Kidney (tissue), 13 donors: ENCODE measurements at regions not wholly inside any gene's neighbourhood (a gene's known extent, or its start where the extent isn't known, plus 50 kb on each side); places are given as distances from the start of the nearest gene placed in this dataset.

ENCODE experiments used
- DNase-seq, 5 donors: peaks; one replicate each; pipeline ENCODE4 v3.0.0-alpha.2; 2013 to 2020
- FAIRE-seq: peaks from 2 replicates; lab custom pipeline; 2012; peaks lifted over from hg19 to GRCh38; lab: Jason Lieb, UNC
- H3K27ac ChIP-seq, 2 donors: one replicate each; pipeline ENCODE4 v1.7.0; 2013; ENCODE audit warnings: low read depth in 2 of 2, low read length in 2 of 2, inconsistent platforms in 1 of 2
- H3K27me3 ChIP-seq: one replicate; pipeline ENCODE4 v1.7.1; 2013; ENCODE audit warnings: low read length, inconsistent platforms; ENCODE audit not compliant: control insufficient read depth, insufficient read depth
- H3K36me3 ChIP-seq, 3 donors: one replicate each; pipeline versions ENCODE4 v1.7.0 to v1.7.1; 2013; ENCODE audit warnings: low read length in 3 of 3, control low read depth in 1 of 3, inconsistent platforms in 1 of 3; ENCODE audit not compliant: insufficient read depth in 3 of 3, control insufficient read depth in 2 of 3
- H3K4me1 ChIP-seq, 3 donors: one replicate each; pipeline versions ENCODE4 v1.7.0 to v1.7.1; 2013; ENCODE audit warnings: low read length in 3 of 3, inconsistent platforms in 1 of 3, low read depth in 1 of 3; ENCODE audit not compliant: control insufficient read depth in 2 of 3, insufficient read depth in 2 of 3
- H3K4me3 ChIP-seq, 3 donors: one replicate each; pipeline versions ENCODE4 v1.7.0 to v1.8.1; 2013; ENCODE audit warnings: low read length in 3 of 3, control low read depth in 1 of 3, inconsistent platforms in 1 of 3
- H3K9ac ChIP-seq, 3 donors: one replicate each; pipeline versions ENCODE4 v1.7.0 to v1.7.1; 2013; ENCODE audit warnings: low read length in 3 of 3, control low read depth in 1 of 3, inconsistent platforms in 1 of 3
- H3K9me3 ChIP-seq, 3 donors: one replicate each; pipeline versions ENCODE4 v1.7.0 to v1.7.1; 2013; ENCODE audit warnings: low read length in 3 of 3, control low read depth in 1 of 3, inconsistent platforms in 1 of 3; ENCODE audit not compliant: control insufficient read depth in 2 of 3, insufficient read depth in 1 of 3
- intact Hi-C: fragments of 100-400 bp; cut with DNase I; formaldehyde crosslinking; loops from one replicate; pipeline ENCODE4 v1.11.1; 2022
- TF ChIP-seq, protein P1 (sequence below): IDR thresholded peaks from 3 replicates; pipeline ENCODE4 v1.5.1; 2012; ENCODE audit warnings: mild to moderate bottlenecking, moderate library complexity, borderline replicate concordance; ENCODE audit not compliant: insufficient read depth; ENCODE audit errors: extremely low read depth
- donor health status: control.
- donor health status: control.
- donor health status: control.
- donor health status: control.
- donor health status: control.
- donor health status: DM: yes; HTN: yes; CAD: no.
- donor health status: Normal renal cell carcinoma (clear cell type).

DNA sequence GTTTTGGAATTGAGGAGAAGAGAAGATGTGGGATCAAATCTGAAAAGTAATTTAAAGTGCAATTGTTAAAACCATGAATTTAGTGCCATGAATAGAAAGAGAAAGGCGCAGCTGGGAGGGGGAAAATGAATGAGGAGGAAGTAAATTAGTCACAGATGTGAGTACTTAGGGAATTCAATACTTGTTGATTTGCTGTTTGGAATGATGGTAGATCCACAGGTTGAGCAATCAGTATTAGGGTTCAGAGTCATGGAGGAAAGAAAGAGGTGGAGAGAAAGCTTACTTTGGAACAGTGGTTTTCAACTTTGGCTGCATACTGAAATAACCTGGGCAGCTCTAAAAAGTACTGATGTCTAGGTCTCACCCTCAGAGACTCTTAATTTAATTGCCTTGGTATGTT lies 229.7 kb upstream of the ASCC3 start:
- Histone ChIP-seq H3K9ac (no peak overlapping the region), H3K27ac (no peak overlapping the region), H3K4me3 (no peak overlapping the region), H3K9me3 (no peaks in the 10 kb centered on the region), H3K36me3 (no peaks in the 10 kb centered on the region), H3K4me1 (no peaks in the 10 kb centered on the region), H3K27me3 (no peaks in the 10 kb centered on the region)
- DNase-seq: no peak
- TF ChIP-seq, protein P1, sequence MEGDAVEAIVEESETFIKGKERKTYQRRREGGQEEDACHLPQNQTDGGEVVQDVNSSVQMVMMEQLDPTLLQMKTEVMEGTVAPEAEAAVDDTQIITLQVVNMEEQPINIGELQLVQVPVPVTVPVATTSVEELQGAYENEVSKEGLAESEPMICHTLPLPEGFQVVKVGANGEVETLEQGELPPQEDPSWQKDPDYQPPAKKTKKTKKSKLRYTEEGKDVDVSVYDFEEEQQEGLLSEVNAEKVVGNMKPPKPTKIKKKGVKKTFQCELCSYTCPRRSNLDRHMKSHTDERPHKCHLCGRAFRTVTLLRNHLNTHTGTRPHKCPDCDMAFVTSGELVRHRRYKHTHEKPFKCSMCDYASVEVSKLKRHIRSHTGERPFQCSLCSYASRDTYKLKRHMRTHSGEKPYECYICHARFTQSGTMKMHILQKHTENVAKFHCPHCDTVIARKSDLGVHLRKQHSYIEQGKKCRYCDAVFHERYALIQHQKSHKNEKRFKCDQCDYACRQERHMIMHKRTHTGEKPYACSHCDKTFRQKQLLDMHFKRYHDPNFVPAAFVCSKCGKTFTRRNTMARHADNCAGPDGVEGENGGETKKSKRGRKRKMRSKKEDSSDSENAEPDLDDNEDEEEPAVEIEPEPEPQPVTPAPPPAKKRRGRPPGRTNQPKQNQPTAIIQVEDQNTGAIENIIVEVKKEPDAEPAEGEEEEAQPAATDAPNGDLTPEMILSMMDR: no peak
- intact Hi-C loops: no loop called here
- FAIRE-seq: no peak

DNA sequence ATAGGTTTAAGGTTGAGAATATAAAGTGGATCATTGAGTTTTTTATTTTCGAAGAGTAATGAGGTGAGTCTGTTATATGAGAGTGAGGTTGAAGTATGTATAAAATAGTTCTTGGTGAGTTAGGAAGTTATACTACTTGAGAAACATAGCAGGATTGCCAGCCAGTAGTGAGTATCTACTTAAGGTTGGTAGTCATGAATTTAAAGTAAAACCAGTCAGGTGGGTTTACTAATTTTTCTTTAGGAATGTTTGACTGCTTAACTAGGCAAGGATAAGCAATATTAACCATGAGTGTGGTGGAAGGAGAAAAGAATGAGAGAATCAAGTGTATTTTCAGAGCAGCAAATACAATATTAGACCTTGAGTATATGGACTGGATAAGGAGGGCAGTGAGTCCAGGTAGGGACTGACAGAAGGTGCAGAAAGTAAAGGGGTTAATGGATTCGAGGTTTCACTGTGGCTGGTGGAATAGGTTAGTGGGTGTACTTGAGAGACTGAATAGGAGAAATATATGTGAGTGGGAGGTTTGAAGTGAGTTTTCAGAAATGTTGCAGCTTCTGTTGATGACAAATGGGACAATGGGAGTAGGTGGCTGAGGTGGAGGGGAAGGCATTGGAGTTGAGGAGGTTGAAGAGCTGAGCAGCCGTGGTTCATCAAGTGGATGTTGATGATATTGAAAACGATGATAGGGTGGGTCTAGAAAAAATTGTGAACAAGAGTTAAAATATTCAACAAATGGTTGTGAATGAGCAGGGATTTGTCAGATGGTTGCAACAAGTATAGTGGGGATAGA lies 232.5 kb upstream of the ASCC3 start:
- Histone ChIP-seq H3K9ac (no peak overlapping the region), H3K27ac (no peak overlapping the region), H3K4me1 (no peaks in the 10 kb centered on the region), H3K36me3 (no peaks in the 10 kb centered on the region), H3K27me3 (no peaks in the 10 kb centered on the region), H3K4me3 (no peak overlapping the region), H3K9me3 (no peaks in the 10 kb centered on the region)
- TF ChIP-seq, protein P1: no peak
- intact Hi-C loops: no loop called here
- FAIRE-seq (no peak), DNase-seq (peak in 2 of 5 donors; percentile 20 to 30)

DNA sequence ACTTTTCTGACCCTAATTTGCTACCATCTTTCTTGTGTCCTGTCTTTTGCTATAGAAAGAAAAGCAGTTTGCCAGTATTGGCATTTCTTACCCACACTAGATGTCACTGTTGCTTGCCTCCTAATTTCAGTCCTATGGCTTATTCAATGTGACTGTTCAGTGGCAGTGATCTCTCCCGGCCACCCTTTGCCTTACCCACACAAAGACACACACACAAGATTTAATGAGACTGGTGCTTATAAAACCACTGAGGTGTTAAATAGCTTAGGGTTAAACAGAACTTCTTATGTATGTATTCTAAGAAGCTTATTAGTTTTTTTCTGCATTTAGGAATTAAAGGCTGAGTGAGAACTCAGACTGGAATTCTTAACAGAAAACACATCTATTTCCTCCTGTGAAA lies 233.6 kb upstream of the ASCC3 start:
- no peak overlapping the region for H3K27ac ChIP-seq
- H3K4me3 ChIP-seq: no peak overlapping the region
- H3K9me3 ChIP-seq: no peaks in the 10 kb centered on the region
- no peaks in the 10 kb centered on the region for H3K27me3 ChIP-seq
- FAIRE-seq: no peak
- H3K36me3 ChIP-seq: no peaks in the 10 kb centered on the region
- TF ChIP-seq, protein P1: peak; percentile 49
- intact Hi-C loops: no loop called here
- peak in 4 of 5 donors; percentile 59 to 90 (median 78) for DNase-seq
- no peaks in the 10 kb centered on the region for H3K4me1 ChIP-seq
- no peak overlapping the region for H3K9ac ChIP-seq
